ENCODE measurements at regions not wholly inside any gene's neighbourhood (a gene's known extent, or its start where the extent isn't known, plus 50 kb on each side); places are given as distances from the start of the nearest gene placed in this dataset.

- DNase-seq, result no peak
- ATAC-seq, result no peak
- no peaks in the 10 kb centered on the region for H3K9me3 Mint-ChIP-seq
- no peak overlapping the region for H3K27ac Mint-ChIP-seq
- no peak for TF ChIP-seq CTCF (IDR thresholded peaks at IDR 0.05)
- ChIA-PET POLR2A (no interaction called here), CTCF (no interaction called here)
- H3K36me3 Mint-ChIP-seq (ENCODE audit: low read depth), result no peaks in the 10 kb centered on the region
- peaks cover 35% of the 10 kb centered on the region for H3K4me1 Mint-ChIP-seq (ENCODE audit: low read depth)
- intact Hi-C loops (cut with micrococcal nuclease), result no loop called here
- peaks cover 15% of the 10 kb centered on the region for H3K27me3 Mint-ChIP-seq
- no peak overlapping the region for H3K4me3 Mint-ChIP-seq
Observed at GRCh38 chr10:4687397-4687796, 138.6 kb upstream of the AKR1E2 start.

- H3K4me3 Mint-ChIP-seq, result no peak overlapping the region
- ATAC-seq (peak; percentile 83), DNase-seq (peak; percentile 40)
- H3K27me3 Mint-ChIP-seq, result peaks cover 19% of the 10 kb centered on the region
- CTCF ChIA-PET, result no interaction called here
- POLR2A ChIA-PET, result interaction anchor here (0.8 kb wide), 1 partner anchor 18 kb away, joined by 4 read pairs; no protein-coding TSS in a partner anchor
- intact Hi-C loops (cut with micrococcal nuclease), result no loop called here
- H3K4me1 Mint-ChIP-seq (ENCODE audit: low read depth), result peaks cover 35% of the 10 kb centered on the region
- no peaks in the 10 kb centered on the region for H3K36me3 Mint-ChIP-seq (ENCODE audit: low read depth)
- no peak for TF ChIP-seq CTCF (IDR thresholded peaks at IDR 0.05)
- no peaks in the 10 kb centered on the region for H3K9me3 Mint-ChIP-seq
- peak overlapping the region; percentile 65 for H3K27ac Mint-ChIP-seq
Observed at GRCh38 chr10:4686644-4686996, 139.4 kb upstream of the AKR1E2 start.

GRCh38 chr10:4685904-4686643 is 139.9 kb upstream of the AKR1E2 start:
- CTCF ChIA-PET, result no interaction called here
- Mint-ChIP-seq H3K27me3 (peaks cover 19% of the 10 kb centered on the region), H3K9me3 (no peaks in the 10 kb centered on the region), H3K4me3 (no peak overlapping the region), H3K4me1 (ENCODE audit: low read depth) (peaks cover 35% of the 10 kb centered on the region), H3K36me3 (ENCODE audit: low read depth) (no peaks in the 10 kb centered on the region), H3K27ac (peak overlapping the region; percentile 65)
- no peak for TF ChIP-seq CTCF (IDR thresholded peaks at IDR 0.05)
- POLR2A ChIA-PET, result interaction anchor here (0.8 kb wide), 1 partner anchor 19 kb away, joined by 4 read pairs; no protein-coding TSS in a partner anchor
- intact Hi-C loops (cut with micrococcal nuclease), result no loop called here
- ATAC-seq (peak; percentile 56), DNase-seq (no peak)

- Mint-ChIP-seq H3K9me3 (no peaks in the 10 kb centered on the region), H3K36me3 (ENCODE audit: low read depth) (no peaks in the 10 kb centered on the region), H3K4me3 (no peak overlapping the region), H3K4me1 (ENCODE audit: low read depth) (peaks cover 35% of the 10 kb centered on the region), H3K27ac (no peak overlapping the region), H3K27me3 (peaks cover 19% of the 10 kb centered on the region)
- POLR2A ChIA-PET, result no interaction called here
- TF ChIP-seq CTCF (IDR thresholded peaks at IDR 0.05), result no peak
- intact Hi-C loops (cut with micrococcal nuclease), result no loop called here
- ATAC-seq (no peak), DNase-seq (no peak)
- CTCF ChIA-PET, result no interaction called here
Observed at GRCh38 chr10:4685491-4685890, 140.5 kb upstream of the AKR1E2 start.

- ATAC-seq, result no peak
Observed at GRCh38 chr10:4684434-4684833, 141.6 kb upstream of the AKR1E2 start.

More at GRCh38 chr10:4684434-4684833, 141.6 kb upstream of the AKR1E2 start:
- ChIA-PET POLR2A (no interaction called here), CTCF (no interaction called here)
- intact Hi-C loops (cut with micrococcal nuclease), result no loop called here
- peaks cover 35% of the 10 kb centered on the region for H3K4me1 Mint-ChIP-seq (ENCODE audit: low read depth)
- H3K36me3 Mint-ChIP-seq (ENCODE audit: low read depth), result no peaks in the 10 kb centered on the region
- no peaks in the 10 kb centered on the region for H3K9me3 Mint-ChIP-seq
- no peak overlapping the region for H3K4me3 Mint-ChIP-seq
- H3K27ac Mint-ChIP-seq, result no peak overlapping the region
- TF ChIP-seq CTCF (IDR thresholded peaks at IDR 0.05), result no peak
- DNase-seq, result no peak
- H3K27me3 Mint-ChIP-seq, result peaks cover 22% of the 10 kb centered on the region
